PC-3 (cell line): ENCODE measurements at regions not wholly inside any gene's neighbourhood (a gene's known extent, or its start where the extent isn't known, plus 50 kb on each side); places are given as distances from the start of the nearest gene placed in this dataset.

Experiments used
- CTCF ChIP-seq: fragments of 300-600 bp; sonication (generic); conservative IDR thresholded peaks from 2 replicates; pipeline ENCODE4 v1.5.1; 2017; ENCODE audit warnings: antibody characterized with exemption, low read depth, mild to moderate bottlenecking, low read length
- EZH2 ChIP-seq: fragments of 300-600 bp; sonication (generic); IDR thresholded peaks from one replicate; pipeline ENCODE4 v1.6.1; 2017; ENCODE audit warnings: antibody characterized with exemption, mild to moderate bottlenecking, low read length; ENCODE audit not compliant: unreplicated experiment
- EZH2phosphoT487 ChIP-seq: fragments of 300-600 bp; sonication (generic); IDR thresholded peaks from 2 replicates; pipeline ENCODE4 v1.6.1; 2018; ENCODE audit warnings: mild to moderate bottlenecking, antibody characterized with exemption, low read length, borderline replicate concordance

- no peak for TF ChIP-seq CTCF
- no peak for TF ChIP-seq EZH2
- no peak for TF ChIP-seq EZH2phosphoT487
Observed at GRCh38 chr14:97346675-97347074, 549.5 kb downstream of the VRK1 start.
